HG03442 (cell line): ENCODE measurements at regions not wholly inside any gene's neighbourhood (a gene's known extent, or its start where the extent isn't known, plus 50 kb on each side); places are given as distances from the start of the nearest gene placed in this dataset.

ENCODE experiments used
- ATAC-seq: cut with Tn5 transposase; IDR thresholded peaks from one replicate; pipeline ENCODE4 v1.9.1; 2021; ENCODE audit warnings: mild to moderate bottlenecking, moderate library complexity; ENCODE audit not compliant: unreplicated experiment

GRCh38 chr13:34294483-34295129 is 476.7 kb downstream of the RFC3 start:
- ATAC-seq, result no peak

GRCh38 chr13:34300559-34300958 is 482.6 kb downstream of the RFC3 start:
- no peak for ATAC-seq

- no peak for ATAC-seq
These were observed 484.6 kb downstream of the RFC3 start for GRCh38 chr13:34302596-34302995.

- no peak for ATAC-seq
These were observed 485.4 kb downstream of the RFC3 start for GRCh38 chr13:34303346-34303745.

GRCh38 chr13:34307607-34308006 is 489.7 kb downstream of the RFC3 start:
- no peak for ATAC-seq

GRCh38 chr13:34308725-34309124 is 490.8 kb downstream of the RFC3 start:
- no peak for ATAC-seq

- no peak for ATAC-seq
These were observed 492.6 kb downstream of the RFC3 start for GRCh38 chr13:34310539-34310938.

- ATAC-seq, result no peak
These were observed 493.3 kb downstream of the RFC3 start for GRCh38 chr13:34311251-34311650.

- no peak for ATAC-seq
These were observed 494.6 kb downstream of the RFC3 start for GRCh38 chr13:34312578-34312977.

- ATAC-seq, result no peak
These were observed 502.1 kb downstream of the RFC3 start for GRCh38 chr13:34320084-34320483.

- ATAC-seq, result no peak
These were observed 504.2 kb downstream of the RFC3 start for GRCh38 chr13:34322014-34322742.

- ATAC-seq, result no peak
These were observed 504.8 kb downstream of the RFC3 start for GRCh38 chr13:34322743-34323074.

GRCh38 chr13:34335014-34336007 is 517.4 kb downstream of the RFC3 start:
- no peak for ATAC-seq

GRCh38 chr13:34338102-34338501 is 520.2 kb downstream of the RFC3 start:
- no peak for ATAC-seq

GRCh38 chr13:34340534-34340933 is 522.6 kb downstream of the RFC3 start:
- ATAC-seq, result no peak

GRCh38 chr13:34343413-34343940 is 525.5 kb downstream of the RFC3 start:
- no peak for ATAC-seq

GRCh38 chr13:34344816-34345215 is 526.9 kb downstream of the RFC3 start:
- ATAC-seq, result no peak

GRCh38 chr13:34345258-34345965 is 527.5 kb downstream of the RFC3 start:
- no peak for ATAC-seq

- ATAC-seq, result no peak
These were observed 528.7 kb downstream of the RFC3 start for GRCh38 chr13:34346626-34347025.

GRCh38 chr13:34347784-34348573 is 530.0 kb downstream of the RFC3 start:
- ATAC-seq, result no peak
